GM18499 (cell line): ENCODE measurements at regions not wholly inside any gene's neighbourhood (a gene's known extent, or its start where the extent isn't known, plus 50 kb on each side); places are given as distances from the start of the nearest gene placed in this dataset.
"Not testable (repeated sequence)": the region's sequence is repeated elsewhere in the genome, so short reads cannot be mapped to it uniquely, and the experiment has no call there.

Experiments
- ATAC-seq: cut with Tn5 transposase; IDR thresholded peaks from one replicate; pipeline ENCODE4 v1.9.1; 2021; ENCODE audit warnings: moderate number of reproducible peaks; ENCODE audit not compliant: insufficient read depth, unreplicated experiment

- ATAC-seq, result no peak
Observed at GRCh38 chr9:83140061-83140460, 77.1 kb upstream of the RASEF start.

DNA sequence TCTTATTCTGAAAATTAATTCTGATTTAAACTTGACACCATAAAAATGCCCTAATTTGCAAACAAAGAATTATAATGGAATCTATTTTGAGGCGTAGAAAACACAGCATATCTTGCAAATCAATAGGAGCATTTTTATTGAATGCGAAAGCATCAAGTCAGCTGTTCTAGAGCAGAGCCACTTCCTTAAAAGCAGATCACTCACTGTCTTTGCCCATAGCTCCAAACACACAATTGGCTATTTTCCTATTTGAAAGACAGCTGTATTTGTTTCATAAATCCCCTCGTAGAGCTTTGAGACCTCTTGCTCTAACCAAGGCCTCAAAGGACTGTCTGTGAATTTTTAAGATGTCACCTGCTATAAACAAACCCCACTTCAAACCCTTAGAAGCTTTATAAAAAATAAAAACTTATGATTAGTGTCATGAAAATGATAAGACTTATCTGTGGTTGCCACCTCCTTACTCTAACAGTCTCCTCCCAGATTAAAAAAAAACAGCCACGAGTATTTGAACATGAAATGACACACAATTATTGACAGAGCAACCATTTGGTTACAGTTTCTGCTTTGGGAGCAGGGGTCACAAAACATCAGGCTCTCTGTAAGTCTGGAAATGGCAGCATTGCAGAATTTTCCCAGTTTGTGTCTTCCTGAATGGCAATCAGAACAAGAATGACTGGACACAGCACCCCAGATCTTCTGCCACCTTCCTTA lies 75.6 kb upstream of the RASEF start:
- ATAC-seq, result no peak

DNA sequence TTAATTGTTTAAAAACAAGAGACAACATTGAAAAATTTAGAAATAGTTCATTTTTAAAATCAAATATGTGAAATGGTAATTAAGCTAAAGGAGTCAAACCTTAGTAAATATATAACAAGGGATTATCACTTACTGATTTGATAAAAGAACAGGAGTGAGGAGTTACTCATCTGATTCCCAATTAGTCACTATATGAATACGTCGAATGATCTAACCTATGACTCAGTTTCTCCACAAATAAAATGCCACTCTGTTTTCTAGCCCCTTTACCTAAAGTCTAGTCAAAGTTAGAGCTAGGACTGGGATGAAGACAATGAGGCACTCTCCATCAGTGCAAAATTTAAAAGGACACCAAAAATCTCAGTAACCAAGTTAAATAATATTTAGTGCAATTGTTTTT lies 70.4 kb upstream of the RASEF start:
- no peak for ATAC-seq

DNA sequence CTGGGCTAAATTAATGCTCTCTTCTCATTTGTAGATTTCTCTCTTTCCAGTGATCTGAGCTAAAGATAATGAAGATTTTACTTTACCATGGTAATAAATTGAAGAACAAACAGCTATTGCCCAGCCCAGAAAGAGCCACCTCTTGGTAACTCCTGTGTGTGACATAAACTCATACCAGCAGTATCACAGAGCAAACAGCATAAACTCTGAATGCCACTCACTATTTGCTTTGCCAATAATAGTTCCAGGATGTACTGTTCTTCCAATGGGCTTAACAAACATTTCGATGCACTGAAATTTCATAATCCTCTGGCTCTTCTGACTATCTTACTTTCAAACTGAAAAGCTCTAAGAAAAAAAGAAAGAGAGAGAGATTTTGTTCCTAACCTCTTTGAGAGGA lies 69.8 kb upstream of the RASEF start:
- no peak for ATAC-seq

DNA sequence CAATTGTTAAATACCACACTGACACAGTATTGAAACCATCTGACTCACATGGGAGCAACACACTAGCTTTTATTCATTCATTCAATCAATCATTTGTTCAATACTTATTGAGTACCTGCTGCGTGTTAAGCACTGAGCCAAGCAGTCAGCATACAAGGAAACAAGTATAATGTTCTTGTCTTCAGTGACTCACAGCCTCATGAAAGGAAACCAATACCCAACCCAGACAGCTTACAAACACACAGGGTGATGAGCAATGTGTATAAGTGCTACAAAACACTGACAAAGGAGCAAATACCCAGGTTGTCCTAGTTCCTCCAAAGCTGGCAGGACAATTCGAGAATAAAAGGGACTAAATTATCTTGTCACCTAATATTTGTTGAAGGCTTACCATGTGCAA lies 67.6 kb upstream of the RASEF start:
- no peak for ATAC-seq

- ATAC-seq, result no peak
Observed at GRCh38 chr9:83125671-83126070, 62.7 kb upstream of the RASEF start.

DNA sequence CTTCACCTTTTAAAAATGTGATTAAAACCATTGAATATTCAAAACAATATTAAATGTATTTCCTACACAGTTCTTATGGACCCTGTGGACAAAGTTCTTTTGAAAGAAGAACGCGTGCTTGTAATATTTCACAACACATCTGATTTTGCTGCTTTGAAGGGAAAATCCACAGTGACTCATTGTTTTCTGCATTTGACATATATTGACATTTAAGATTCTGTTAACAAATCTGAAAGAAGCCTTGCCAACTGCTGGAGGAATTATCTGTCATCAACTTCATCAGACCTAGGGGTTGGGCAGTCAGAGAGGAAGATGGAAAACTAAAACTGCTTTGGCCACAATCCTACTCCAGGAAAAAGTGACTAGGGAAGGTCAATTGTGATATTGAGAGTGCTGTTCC lies 56.9 kb upstream of the RASEF start:
- ATAC-seq, result no peak

DNA sequence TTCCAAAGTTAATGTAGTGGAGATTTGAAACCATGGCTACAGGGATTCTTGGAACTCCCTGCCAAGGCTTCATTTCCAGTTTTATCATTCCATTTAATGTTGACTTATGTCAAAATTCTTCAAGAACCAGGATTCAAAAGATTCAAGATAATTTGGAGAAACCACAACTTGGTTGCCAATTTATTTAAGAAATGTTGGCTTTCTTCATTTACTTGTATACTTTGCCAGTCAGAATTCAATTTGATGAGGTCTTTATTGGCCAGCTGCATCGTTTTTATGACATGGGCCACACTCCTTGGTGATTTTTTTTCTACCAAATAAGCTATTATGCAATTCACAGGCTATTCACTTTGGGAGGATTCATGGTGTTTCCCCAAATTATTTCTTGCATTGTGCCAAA lies 53.1 kb upstream of the RASEF start:
- ATAC-seq, result no peak

DNA sequence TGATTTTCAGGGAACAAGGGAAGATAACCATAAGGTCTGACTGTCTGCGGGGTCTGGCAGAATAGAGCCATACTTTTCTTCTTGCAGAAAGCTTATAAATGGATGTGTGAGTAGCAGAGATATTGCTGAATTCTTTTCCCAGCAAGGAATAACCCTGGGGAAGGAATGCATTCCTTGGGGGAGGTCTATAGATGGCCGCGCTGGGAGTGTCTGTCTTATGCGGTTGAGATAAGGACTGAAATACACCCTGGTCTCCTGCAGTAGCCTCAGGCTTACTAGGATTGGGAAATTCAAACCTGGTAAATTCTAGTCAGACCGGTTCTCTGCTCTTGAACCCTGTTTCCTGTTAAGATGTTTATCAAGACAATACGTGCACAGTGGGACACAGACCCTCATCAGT lies 50.5 kb upstream of the RASEF start:
- not testable (repeated sequence) for ATAC-seq
